ENCODE measurements at regions not wholly inside any gene's neighbourhood (a gene's known extent, or its start where the extent isn't known, plus 50 kb on each side); places are given as distances from the start of the nearest gene placed in this dataset.

DNA sequence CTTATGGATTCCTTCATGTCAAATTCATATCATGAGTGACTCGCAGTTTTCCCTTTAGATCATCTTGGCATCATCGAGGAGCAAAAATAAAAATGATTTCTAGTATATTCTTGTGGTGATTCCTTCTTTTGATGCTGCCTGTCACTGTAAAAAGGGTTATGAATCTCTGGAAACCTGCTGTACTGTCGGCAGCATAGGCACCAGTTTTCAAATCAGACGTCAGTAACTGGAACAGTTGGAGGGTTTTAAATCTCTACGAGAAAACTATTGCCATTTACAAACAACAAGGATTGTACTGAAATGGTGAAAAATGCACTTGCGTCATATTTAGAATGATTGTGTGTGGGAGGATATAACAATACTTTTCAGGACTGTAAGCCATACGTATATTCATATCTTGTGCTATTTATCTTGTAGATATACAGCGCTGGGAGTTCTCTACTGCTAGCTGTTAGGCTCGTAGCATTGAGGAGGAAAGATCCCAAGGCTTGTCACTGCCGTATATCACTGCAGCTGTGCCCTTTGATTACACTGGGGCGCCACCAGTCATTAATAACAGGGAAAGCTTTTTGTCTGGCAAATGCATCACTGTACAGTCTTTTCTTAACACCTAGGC is 320.7 kb downstream of the MTX2 start:
- no peaks in the 10 kb centered on the region for H3K9me3 Mint-ChIP-seq
- H3K36me3 Mint-ChIP-seq: no peaks in the 10 kb centered on the region
- no peak overlapping the region for H3K27ac Mint-ChIP-seq
- H3K4me3 Mint-ChIP-seq: no peak overlapping the region
- no peak for ATAC-seq
- H3K27me3 Mint-ChIP-seq: peaks cover 28% of the 10 kb centered on the region
- no peaks in the 10 kb centered on the region for H3K4me1 Mint-ChIP-seq

DNA sequence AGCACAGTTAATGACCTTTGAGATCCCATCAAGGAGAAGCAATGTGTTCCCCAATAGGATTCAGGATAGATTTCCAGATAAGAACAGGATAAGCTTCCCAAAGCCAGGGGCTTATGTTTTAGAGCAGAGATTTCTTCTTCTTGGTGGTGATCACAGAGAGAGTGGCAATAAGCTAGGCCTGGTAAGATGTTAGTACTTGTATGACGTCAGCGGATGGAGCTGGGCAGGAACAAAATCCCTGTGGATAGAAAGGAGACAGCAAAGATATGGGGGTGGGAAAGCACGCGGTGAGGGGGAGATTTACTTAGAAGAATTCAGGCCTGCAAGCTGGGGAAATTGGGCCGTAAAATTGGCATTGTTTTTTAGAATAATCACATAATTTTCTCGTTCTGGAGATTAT is 323.0 kb downstream of the MTX2 start:
- no peak overlapping the region for H3K27ac Mint-ChIP-seq
- H3K4me3 Mint-ChIP-seq: no peak overlapping the region
- no peaks in the 10 kb centered on the region for H3K4me1 Mint-ChIP-seq
- no peaks in the 10 kb centered on the region for H3K9me3 Mint-ChIP-seq
- no peaks in the 10 kb centered on the region for H3K36me3 Mint-ChIP-seq
- no peak for ATAC-seq
- H3K27me3 Mint-ChIP-seq: peaks cover 16% of the 10 kb centered on the region

DNA sequence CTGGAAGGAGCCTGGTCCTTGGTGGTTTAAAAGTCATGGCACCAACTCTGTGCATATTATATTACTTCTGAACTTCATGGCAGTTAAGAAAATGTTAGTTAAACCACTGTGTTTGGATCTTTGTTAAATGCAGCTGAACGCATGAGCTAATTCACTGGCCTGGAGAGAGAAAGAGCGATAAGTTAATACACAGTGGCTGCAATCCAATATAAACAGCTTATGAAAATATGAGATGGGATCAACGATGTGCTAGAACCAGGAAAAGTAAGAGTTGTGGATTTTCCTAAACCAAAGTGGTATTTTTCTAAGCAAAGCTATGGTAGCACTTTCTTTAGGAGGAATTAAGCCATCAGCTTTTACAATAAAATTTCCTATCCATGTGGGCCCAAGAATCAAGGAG is 326.7 kb downstream of the MTX2 start:
- H3K36me3 Mint-ChIP-seq: no peaks in the 10 kb centered on the region

DNA sequence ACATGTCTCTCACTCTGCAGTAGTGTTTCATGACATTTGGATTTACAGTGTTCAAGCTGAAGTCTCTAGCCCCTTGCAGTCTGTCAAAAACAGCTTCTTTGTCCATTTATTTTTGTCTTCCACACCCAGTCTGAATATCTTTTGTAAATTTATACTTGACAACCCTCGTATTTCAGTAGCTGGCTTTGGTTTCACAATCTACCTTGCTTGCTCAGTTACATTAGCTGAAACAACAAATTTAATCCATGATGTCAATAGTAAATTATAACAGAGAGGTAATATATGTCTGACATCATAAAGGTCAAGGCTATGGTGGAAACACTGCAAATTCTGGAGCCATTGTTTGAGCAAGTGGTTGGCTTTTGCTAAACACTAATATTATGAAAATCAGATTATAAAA is 328.7 kb downstream of the MTX2 start:
- Mint-ChIP-seq H3K4me1 (no peaks in the 10 kb centered on the region), H3K4me3 (no peak overlapping the region), H3K9me3 (no peaks in the 10 kb centered on the region), H3K36me3 (no peaks in the 10 kb centered on the region), H3K27ac (no peak overlapping the region), H3K27me3 (peaks cover 9% of the 10 kb centered on the region)
- ATAC-seq: no peak

More for the DNA sequence above, 326.7 kb downstream of the MTX2 start:
- H3K27me3 Mint-ChIP-seq: peaks cover 12% of the 10 kb centered on the region
- H3K9me3 Mint-ChIP-seq: no peaks in the 10 kb centered on the region
- no peak overlapping the region for H3K27ac Mint-ChIP-seq
- no peak overlapping the region for H3K4me3 Mint-ChIP-seq
- no peak for ATAC-seq
- H3K4me1 Mint-ChIP-seq: no peaks in the 10 kb centered on the region

DNA sequence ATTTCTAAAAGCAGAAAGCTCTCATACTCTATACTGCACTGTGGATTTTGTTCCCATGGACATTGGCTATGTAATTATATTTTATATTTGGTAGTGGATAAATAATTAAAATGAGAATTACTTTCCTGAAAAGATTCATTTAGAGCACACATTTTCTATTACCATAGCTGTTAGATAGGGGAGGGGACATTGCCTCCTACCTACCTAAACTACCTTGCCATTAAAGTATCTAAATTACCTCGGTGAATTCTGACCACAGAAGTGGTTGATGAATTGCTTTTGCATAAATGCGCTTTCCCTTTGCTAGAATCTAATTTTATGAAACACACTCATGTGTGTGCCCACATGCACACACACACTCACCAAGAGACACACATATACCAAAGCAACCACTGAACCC is 329.1 kb downstream of the MTX2 start:
- H3K4me1 Mint-ChIP-seq: no peaks in the 10 kb centered on the region
- H3K27ac Mint-ChIP-seq: no peak overlapping the region
- H3K9me3 Mint-ChIP-seq: no peaks in the 10 kb centered on the region
- H3K4me3 Mint-ChIP-seq: no peak overlapping the region
- H3K27me3 Mint-ChIP-seq: peaks cover 9% of the 10 kb centered on the region
- ATAC-seq: no peak
- H3K36me3 Mint-ChIP-seq: no peaks in the 10 kb centered on the region

DNA sequence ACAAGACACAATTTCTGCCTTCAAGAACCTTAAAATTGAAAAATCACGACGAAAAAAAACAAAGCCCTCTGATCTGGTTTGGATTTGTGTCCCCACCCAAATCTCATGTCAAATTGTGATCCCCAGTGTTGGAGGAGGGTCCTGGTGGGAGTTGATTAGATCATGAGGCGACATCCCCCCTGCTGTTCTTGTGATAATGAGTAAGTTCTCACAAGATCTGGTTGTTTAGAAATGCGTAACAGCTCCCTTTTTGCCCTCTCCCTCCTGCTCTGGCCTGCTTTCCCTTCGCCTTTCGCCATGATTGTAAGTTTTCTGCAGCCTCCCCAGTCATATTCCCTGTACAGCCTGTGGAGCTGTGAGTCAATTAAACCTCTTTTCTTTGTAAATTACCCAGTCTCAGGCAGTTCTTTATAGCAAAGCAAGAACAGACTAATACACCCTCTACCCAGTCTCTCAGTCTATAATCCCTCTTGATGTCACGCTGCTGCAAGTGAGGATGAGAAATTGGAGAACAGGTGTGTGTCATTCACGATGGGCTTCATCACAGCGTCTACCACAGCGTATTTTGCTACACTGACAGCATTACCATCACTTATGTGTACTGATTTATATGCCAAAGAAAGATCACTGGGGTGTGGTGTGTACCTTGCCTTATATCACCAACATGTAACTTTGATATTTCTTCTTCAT is 330.7 kb downstream of the MTX2 start:
- no peak for ATAC-seq
- H3K36me3 Mint-ChIP-seq: no peaks in the 10 kb centered on the region
- no peaks in the 10 kb centered on the region for H3K4me1 Mint-ChIP-seq
- H3K27ac Mint-ChIP-seq: no peak overlapping the region
- H3K27me3 Mint-ChIP-seq: peaks cover 9% of the 10 kb centered on the region
- H3K4me3 Mint-ChIP-seq: no peak overlapping the region
- no peaks in the 10 kb centered on the region for H3K9me3 Mint-ChIP-seq

DNA sequence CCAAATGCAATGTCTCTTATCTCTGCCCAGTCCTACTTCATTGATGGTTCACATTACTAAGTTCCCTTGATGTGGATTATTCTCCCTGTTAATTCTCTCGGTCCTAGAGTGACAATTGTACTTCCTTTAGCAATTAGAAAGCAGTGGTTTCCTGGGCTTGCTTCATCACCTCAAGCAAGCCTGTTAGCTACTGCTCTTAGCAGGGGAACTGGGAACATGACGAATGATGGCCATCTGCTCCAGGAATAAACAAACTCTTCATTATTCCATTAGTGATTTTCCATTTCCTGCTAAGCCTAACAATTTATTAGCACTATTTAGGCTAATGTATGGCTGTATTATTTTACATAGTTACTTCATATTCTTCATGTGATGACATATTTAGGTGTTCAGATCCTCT is 331.8 kb downstream of the MTX2 start:
- no peaks in the 10 kb centered on the region for H3K9me3 Mint-ChIP-seq
- no peak for ATAC-seq
- no peaks in the 10 kb centered on the region for H3K36me3 Mint-ChIP-seq
- peaks cover 10% of the 10 kb centered on the region for H3K27me3 Mint-ChIP-seq
- H3K4me3 Mint-ChIP-seq: no peak overlapping the region
- H3K4me1 Mint-ChIP-seq: no peaks in the 10 kb centered on the region
- H3K27ac Mint-ChIP-seq: no peak overlapping the region

DNA sequence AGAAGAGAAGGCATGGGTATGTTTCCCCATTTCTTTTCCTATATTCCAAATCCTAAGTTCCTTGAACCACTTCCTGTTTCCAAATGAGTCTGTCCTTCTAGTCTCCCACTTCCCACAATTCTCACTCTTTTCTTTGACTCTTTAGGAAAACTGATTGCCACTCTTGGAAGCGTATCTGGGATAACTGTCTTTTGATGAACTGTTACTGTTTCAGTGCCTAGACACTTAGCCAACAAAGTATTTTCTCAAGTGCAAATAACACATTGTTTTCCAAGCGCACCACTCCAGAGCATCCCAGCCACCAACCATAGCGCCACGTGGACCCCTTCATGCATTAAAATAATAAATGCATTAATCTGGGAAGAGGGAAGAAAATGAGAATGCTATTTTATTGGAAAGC is 342.8 kb downstream of the MTX2 start:
- Mint-ChIP-seq H3K4me1 (no peaks in the 10 kb centered on the region), H3K27ac (no peak overlapping the region), H3K27me3 (peaks cover 20% of the 10 kb centered on the region), H3K9me3 (no peaks in the 10 kb centered on the region), H3K4me3 (no peak overlapping the region), H3K36me3 (no peaks in the 10 kb centered on the region)
- ATAC-seq: no peak

DNA sequence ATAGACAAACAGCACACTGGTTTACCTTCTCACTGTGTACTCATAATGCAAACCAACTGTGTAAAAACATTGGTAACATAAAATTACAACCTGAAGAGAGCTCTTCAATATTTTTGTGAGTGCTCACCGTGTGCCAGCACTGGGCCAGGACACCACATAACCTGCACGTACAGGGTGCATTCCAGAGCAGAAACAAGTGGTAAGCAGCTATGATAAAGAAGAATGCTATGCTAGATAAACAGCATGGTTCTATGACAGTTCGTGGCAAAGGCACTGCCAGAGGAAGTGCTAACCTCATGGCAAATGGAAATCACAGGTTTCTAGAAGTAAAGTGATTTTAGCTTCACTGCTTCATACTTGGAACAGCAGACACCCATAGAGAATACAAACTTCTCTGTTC is 343.5 kb downstream of the MTX2 start:
- Mint-ChIP-seq H3K4me3 (no peak overlapping the region), H3K9me3 (no peaks in the 10 kb centered on the region), H3K36me3 (no peaks in the 10 kb centered on the region), H3K27ac (no peak overlapping the region), H3K4me1 (no peaks in the 10 kb centered on the region), H3K27me3 (peaks cover 18% of the 10 kb centered on the region)
- no peak for ATAC-seq

DNA sequence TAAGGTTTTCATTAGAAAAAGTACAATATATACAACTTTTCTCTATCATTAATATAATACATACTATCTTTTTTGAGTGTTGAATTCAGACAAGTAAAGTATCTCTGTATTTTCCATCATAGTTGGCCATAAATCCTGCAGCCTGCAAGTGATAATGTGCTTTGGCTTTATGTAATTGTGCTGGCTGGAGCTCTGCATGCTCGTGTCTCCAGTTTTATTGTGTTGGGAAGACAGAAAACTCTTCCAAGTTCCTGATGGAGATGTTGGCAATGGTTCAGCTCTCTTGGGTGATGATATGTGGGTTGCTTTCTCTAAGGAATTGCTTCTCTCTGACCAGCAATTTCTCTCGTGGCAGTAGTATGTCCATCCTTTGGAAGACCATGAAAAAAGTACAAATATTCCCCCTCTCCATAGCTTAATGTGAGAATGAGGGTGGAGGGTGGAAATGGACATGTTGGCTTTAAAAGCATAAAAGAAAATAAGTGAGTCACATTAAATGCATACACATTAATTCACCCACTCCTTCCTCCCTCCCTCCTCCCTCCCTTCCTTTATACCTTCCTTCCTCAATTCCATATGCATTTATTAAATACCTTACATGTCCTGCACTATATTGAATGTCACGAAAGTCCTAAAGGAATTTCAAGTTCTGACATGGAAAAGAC is 344.2 kb downstream of the MTX2 start:
- no peaks in the 10 kb centered on the region for H3K4me1 Mint-ChIP-seq
- no peak for ATAC-seq
- peaks cover 18% of the 10 kb centered on the region for H3K27me3 Mint-ChIP-seq
- no peak overlapping the region for H3K4me3 Mint-ChIP-seq
- H3K27ac Mint-ChIP-seq: no peak overlapping the region
- H3K36me3 Mint-ChIP-seq: no peaks in the 10 kb centered on the region
- H3K9me3 Mint-ChIP-seq: no peaks in the 10 kb centered on the region

DNA sequence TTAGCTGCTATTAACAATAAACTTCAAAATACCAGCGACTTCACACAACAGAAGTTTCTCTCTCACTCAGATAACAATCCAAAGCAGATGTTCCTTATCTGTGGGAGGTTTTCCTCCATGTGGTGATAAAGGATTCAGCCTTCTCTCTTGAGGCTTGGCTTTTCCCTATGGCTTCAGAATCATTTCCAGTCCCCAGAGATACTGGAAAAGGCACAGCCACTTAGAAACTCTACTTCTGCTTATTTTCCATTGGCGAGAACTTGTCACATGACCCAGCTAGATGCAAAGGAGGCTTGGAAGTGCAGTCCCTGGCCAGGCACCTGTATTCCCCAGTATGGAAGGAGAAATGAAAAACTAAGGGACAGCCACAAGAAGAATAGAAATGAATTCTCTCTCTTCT is 344.8 kb downstream of the MTX2 start:
- no peak for ATAC-seq
- H3K9me3 Mint-ChIP-seq: no peaks in the 10 kb centered on the region
- H3K27me3 Mint-ChIP-seq: peaks cover 20% of the 10 kb centered on the region
- H3K27ac Mint-ChIP-seq: no peak overlapping the region
- no peaks in the 10 kb centered on the region for H3K4me1 Mint-ChIP-seq
- H3K4me3 Mint-ChIP-seq: no peak overlapping the region
- no peaks in the 10 kb centered on the region for H3K36me3 Mint-ChIP-seq

DNA sequence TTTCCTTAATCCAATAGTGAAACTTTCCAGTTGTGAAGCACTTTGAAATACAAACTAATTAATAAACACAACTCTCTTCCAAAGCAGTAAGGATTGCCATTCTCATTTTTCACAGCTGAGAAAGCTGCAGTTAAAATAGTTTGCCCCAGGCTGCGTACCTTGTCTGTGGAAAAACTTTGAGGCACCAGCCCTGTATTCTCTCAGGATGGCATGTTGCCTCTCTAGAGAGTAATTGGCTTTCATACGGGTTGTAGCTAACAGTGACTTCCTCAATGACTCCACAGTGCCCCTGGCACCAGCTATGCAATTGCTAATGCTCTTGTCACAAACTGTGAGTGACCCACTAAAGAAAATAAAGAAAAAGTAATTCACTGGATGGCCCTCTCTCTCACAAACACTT is 345.7 kb downstream of the MTX2 start:
- Mint-ChIP-seq H3K4me1 (no peaks in the 10 kb centered on the region), H3K9me3 (no peaks in the 10 kb centered on the region), H3K27ac (no peak overlapping the region), H3K27me3 (peaks cover 20% of the 10 kb centered on the region), H3K4me3 (no peak overlapping the region), H3K36me3 (no peaks in the 10 kb centered on the region)
- no peak for ATAC-seq

DNA sequence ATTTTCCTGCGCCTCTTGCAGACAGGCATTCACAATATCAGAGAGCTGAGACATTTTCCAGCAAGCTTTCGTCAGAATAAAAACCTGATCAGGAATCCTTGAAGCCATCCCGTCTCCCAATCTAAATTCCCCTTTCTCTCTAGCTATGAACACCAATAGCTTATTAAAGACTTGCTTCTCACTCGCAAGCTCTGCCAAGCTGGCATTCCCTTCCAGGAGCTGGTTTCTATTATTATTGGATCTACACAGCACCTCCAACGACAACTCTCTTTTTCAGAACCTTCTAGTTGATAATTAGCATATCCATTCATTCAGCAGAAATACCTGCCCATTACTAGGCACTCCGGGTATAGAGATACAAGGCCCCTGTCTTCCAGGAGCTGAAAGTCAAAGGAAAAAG is 350.3 kb downstream of the MTX2 start:
- Mint-ChIP-seq H3K4me1 (no peaks in the 10 kb centered on the region), H3K36me3 (no peaks in the 10 kb centered on the region), H3K9me3 (no peaks in the 10 kb centered on the region), H3K27me3 (peaks cover 40% of the 10 kb centered on the region), H3K27ac (no peak overlapping the region), H3K4me3 (no peak overlapping the region)
- no peak for ATAC-seq

DNA sequence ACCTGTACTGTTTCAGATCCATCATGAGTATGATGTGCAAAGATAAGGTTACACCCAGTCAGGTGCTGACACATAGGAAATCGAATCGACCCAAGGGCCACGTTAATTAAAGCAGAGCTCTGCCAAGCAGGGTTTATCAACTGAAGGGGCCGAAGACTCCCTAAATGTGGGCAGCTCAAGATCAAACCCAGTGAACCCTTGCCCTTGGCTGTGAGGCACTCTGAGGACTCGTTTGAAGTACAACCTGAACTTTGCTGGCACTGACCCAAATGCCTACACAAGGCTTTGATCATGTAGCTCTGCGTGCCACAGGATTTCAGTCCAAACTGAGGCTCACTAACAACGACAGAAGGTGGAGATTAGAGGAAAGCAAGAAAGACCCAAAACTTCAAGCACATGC is 352.1 kb downstream of the MTX2 start:
- H3K27me3 Mint-ChIP-seq: peaks cover 49% of the 10 kb centered on the region

DNA sequence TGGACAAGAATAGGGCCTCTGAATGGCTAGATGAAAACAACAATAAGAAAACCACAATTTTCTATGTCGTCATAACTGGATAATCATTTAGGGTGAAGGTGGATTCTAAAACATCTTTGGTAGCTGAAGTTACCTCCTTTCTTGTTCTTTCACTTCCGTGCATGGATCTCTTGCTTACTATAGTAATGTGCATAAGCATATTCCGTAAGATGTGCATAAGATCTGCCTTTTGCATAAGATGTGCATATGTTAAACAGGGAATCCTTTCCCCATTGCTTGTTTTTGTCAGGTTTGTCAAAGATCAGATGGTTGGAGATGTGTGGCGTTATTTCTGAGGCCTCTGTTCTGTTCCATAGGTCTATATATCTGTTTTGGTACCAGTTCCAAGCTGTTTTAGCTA is 353.6 kb downstream of the MTX2 start:
- peaks cover 55% of the 10 kb centered on the region for H3K27me3 Mint-ChIP-seq
- no peak overlapping the region for H3K4me3 Mint-ChIP-seq
- H3K9me3 Mint-ChIP-seq: no peaks in the 10 kb centered on the region
- ATAC-seq: no peak
- no peaks in the 10 kb centered on the region for H3K4me1 Mint-ChIP-seq
- H3K36me3 Mint-ChIP-seq: no peaks in the 10 kb centered on the region
- no peak overlapping the region for H3K27ac Mint-ChIP-seq

More for the DNA sequence above, 352.1 kb downstream of the MTX2 start:
- no peaks in the 10 kb centered on the region for H3K9me3 Mint-ChIP-seq
- no peaks in the 10 kb centered on the region for H3K4me1 Mint-ChIP-seq
- H3K36me3 Mint-ChIP-seq: no peaks in the 10 kb centered on the region
- no peak overlapping the region for H3K4me3 Mint-ChIP-seq
- H3K27ac Mint-ChIP-seq: no peak overlapping the region
- no peak for ATAC-seq

DNA sequence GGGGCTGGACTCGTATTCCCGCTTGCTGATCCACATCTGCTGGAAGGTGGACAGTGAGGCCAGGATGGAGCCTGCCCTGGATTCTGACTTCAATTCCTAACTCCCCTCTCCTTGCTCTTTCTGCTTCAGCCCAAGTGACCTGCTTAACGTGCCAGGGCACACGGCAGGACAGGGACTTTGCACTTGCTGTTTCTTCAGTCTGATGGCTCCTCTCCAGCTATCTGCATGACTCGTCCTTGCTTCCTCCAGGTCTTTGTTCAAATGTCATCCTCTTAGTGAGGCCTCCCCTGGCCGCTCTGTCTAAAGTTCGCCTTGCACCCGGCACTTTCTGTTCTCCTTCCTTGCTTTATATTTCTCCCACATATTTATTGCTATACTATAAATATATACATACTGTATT is 357.6 kb downstream of the MTX2 start:
- Mint-ChIP-seq H3K27me3 (peaks cover 44% of the 10 kb centered on the region), H3K9me3 (no peaks in the 10 kb centered on the region), H3K4me1 (no peaks in the 10 kb centered on the region), H3K27ac (no peak overlapping the region), H3K36me3 (no peaks in the 10 kb centered on the region), H3K4me3 (no peak overlapping the region)
- ATAC-seq: no peak
